HEK293 (cell line): ENCODE measurements at regions not wholly inside any gene's neighbourhood (a gene's known extent, or its start where the extent isn't known, plus 50 kb on each side); places are given as distances from the start of the nearest gene placed in this dataset.

Experiments
- CTCF ChIA-PET: fragments of 350-600 bp; formaldehyde crosslinking; extraction: SDS; loops from one replicate; lab custom pipeline; 2021; ENCODE audit warnings: antibody characterized with exemption; lab: Yijun Ruan, JAX
- POLR2A ChIA-PET: fragments of 300-600 bp; formaldehyde crosslinking; extraction: SDS; loops from one replicate; lab custom pipeline; 2020; ENCODE audit warnings: antibody characterized with exemption, inconsistent platforms; lab: Yijun Ruan, JAX
- H3K27ac ChIP-seq: fragments of 200-500 bp; sonication (Bioruptor generic); 2 replicates; pipeline ENCODE4 v1.5.1; 2014; ENCODE audit warnings: low read depth, low read length, control low read depth, inconsistent platforms; ENCODE audit errors: extremely low read depth
- H3K36me3 ChIP-seq, 2 experiments: fragments of 200-500 bp in 1 of 2; sonication (Bioruptor generic) in 1 of 2; 1 replicate in 1 of 2; 2 replicates in 1 of 2; pipeline ENCODE4 v1.5.1; 2014 to 2017; ENCODE audit warnings: inconsistent platforms in 2 of 2, low read length in 2 of 2; ENCODE audit not compliant: control insufficient read depth in 2 of 2, insufficient read depth in 1 of 2
- H3K4me1 ChIP-seq: fragments of 200-500 bp; sonication (Bioruptor generic); 2 replicates; pipeline ENCODE4 v1.5.1; 2014; ENCODE audit warnings: mild to moderate bottlenecking, low read length, inconsistent platforms; ENCODE audit not compliant: control insufficient read depth, insufficient read depth
- H3K4me3 ChIP-seq: 2 replicates; pipeline ENCODE4 v1.5.1; 2011; ENCODE audit warnings: low read depth, mild to moderate bottlenecking, control low read depth, low read length, moderate library complexity
- H3K9me3 ChIP-seq: fragments of 200-500 bp; sonication (Bioruptor generic); 2 replicates; pipeline ENCODE4 v1.5.1; 2014; ENCODE audit warnings: low read depth, low read length, inconsistent platforms; ENCODE audit not compliant: control insufficient read depth, insufficient read depth
- BCL11B ChIP-seq: fragments of 450-650 bp; formaldehyde crosslinking; IDR thresholded peaks from 2 replicates; pipeline ENCODE4 v1.5.1; 2016; ENCODE audit warnings: low read depth, missing biosample characterization, missing genetic modification characterization
- FEZF1 ChIP-seq: fragments of 450-650 bp; formaldehyde crosslinking; IDR thresholded peaks from 2 replicates; pipeline ENCODE4 v1.5.1; 2016; ENCODE audit warnings: missing biosample characterization, missing genetic modification characterization
- GLI2 ChIP-seq: fragments of 450-650 bp; formaldehyde crosslinking; IDR thresholded peaks from 2 replicates; pipeline ENCODE4; 2017; ENCODE audit warnings: missing biosample characterization, missing genetic modification characterization, low read depth, borderline replicate concordance
- GLIS2 ChIP-seq: fragments of 450-650 bp; formaldehyde crosslinking; IDR thresholded peaks from 2 replicates; pipeline ENCODE4 v1.5.1; 2016; ENCODE audit warnings: missing biosample characterization, missing genetic modification characterization
- KLF9 ChIP-seq: fragments of 450-650 bp; formaldehyde crosslinking; IDR thresholded peaks from 2 replicates; pipeline ENCODE4 v1.5.1; 2016; ENCODE audit warnings: missing biosample characterization, missing genetic modification characterization, low read depth
- SETDB1 ChIP-seq: IDR thresholded peaks from one replicate; pipeline ENCODE4 v1.6.1; 2017; ENCODE audit warnings: mild to moderate bottlenecking, low read length, moderate library complexity, mixed read lengths; ENCODE audit not compliant: insufficient read length
- SP7 ChIP-seq: fragments of 450-650 bp; formaldehyde crosslinking; IDR thresholded peaks from 2 replicates; pipeline ENCODE4 v1.5.1; 2016; ENCODE audit warnings: missing biosample characterization, missing genetic modification characterization
- ZBTB21 ChIP-seq: fragments of 450-650 bp; formaldehyde crosslinking; IDR thresholded peaks from 2 replicates; pipeline ENCODE4 v1.5.1; 2017; ENCODE audit warnings: missing biosample characterization, missing genetic modification characterization
- ZEB2 ChIP-seq: fragments of 450-650 bp; formaldehyde crosslinking; IDR thresholded peaks from 2 replicates; pipeline ENCODE4 v1.5.1; 2016; ENCODE audit warnings: missing biosample characterization, missing genetic modification characterization
- ZFHX2 ChIP-seq: fragments of 450-650 bp; formaldehyde crosslinking; conservative IDR thresholded peaks from 2 replicates; pipeline ENCODE4 v1.5.1; 2016; ENCODE audit warnings: missing biosample characterization, missing genetic modification characterization
- ZFP37 ChIP-seq: fragments of 450-650 bp; formaldehyde crosslinking; IDR thresholded peaks from 2 replicates; pipeline ENCODE4 v1.5.1; 2016; ENCODE audit warnings: missing biosample characterization, missing genetic modification characterization
- ZNF112 ChIP-seq: fragments of 450-650 bp; formaldehyde crosslinking; IDR thresholded peaks from 2 replicates; pipeline ENCODE4 v1.5.0; 2017; ENCODE audit warnings: missing biosample characterization, missing genetic modification characterization
- ZNF146 ChIP-seq: fragments of 450-650 bp; formaldehyde crosslinking; IDR thresholded peaks from 2 replicates; pipeline ENCODE4 v1.5.1; 2016; ENCODE audit warnings: missing biosample characterization, missing genetic modification characterization
- ZNF157 ChIP-seq: fragments of 450-650 bp; formaldehyde crosslinking; IDR thresholded peaks from 2 replicates; pipeline ENCODE4 v1.5.1; 2016; ENCODE audit warnings: missing biosample characterization, missing genetic modification characterization
- ZNF184 ChIP-seq: fragments of 450-650 bp; IDR thresholded peaks from 2 replicates; pipeline ENCODE4 v1.5.1; 2018; ENCODE audit warnings: missing biosample characterization, mild to moderate bottlenecking, missing genetic modification characterization
- ZNF248 ChIP-seq: fragments of 450-650 bp; formaldehyde crosslinking; IDR thresholded peaks from 2 replicates; pipeline ENCODE4 v1.5.1; 2017; ENCODE audit warnings: missing biosample characterization, missing genetic modification characterization
- ZNF366 ChIP-seq: fragments of 450-650 bp; formaldehyde crosslinking; conservative IDR thresholded peaks from 2 replicates; pipeline ENCODE4 v1.5.1; 2016; ENCODE audit warnings: missing biosample characterization, missing genetic modification characterization
- ZNF416 ChIP-seq: fragments of 450-650 bp; formaldehyde crosslinking; IDR thresholded peaks from 2 replicates; pipeline ENCODE4 v1.5.1; 2016; ENCODE audit warnings: missing biosample characterization, missing genetic modification characterization
- ZNF426 ChIP-seq: fragments of 450-650 bp; formaldehyde crosslinking; IDR thresholded peaks from 2 replicates; pipeline ENCODE4 v1.5.1; 2017; ENCODE audit warnings: missing biosample characterization, missing genetic modification characterization, mild to moderate bottlenecking, inconsistent platforms, moderate library complexity
- ZNF521 ChIP-seq: fragments of 450-650 bp; formaldehyde crosslinking; IDR thresholded peaks from 2 replicates; pipeline ENCODE4 v1.5.1; 2017; ENCODE audit warnings: missing biosample characterization, mild to moderate bottlenecking, missing genetic modification characterization
- ZNF585B ChIP-seq: fragments of 450-650 bp; formaldehyde crosslinking; IDR thresholded peaks from 2 replicates; pipeline ENCODE4 v1.5.1; 2016; ENCODE audit warnings: missing biosample characterization, missing genetic modification characterization
- ZNF701 ChIP-seq: fragments of 450-650 bp; formaldehyde crosslinking; IDR thresholded peaks from 2 replicates; pipeline ENCODE4 v1.5.1; 2016; ENCODE audit warnings: missing biosample characterization, missing genetic modification characterization
- ZXDB ChIP-seq: fragments of 450-650 bp; formaldehyde crosslinking; IDR thresholded peaks from 2 replicates; pipeline ENCODE4 v1.5.1; 2016; ENCODE audit warnings: missing biosample characterization, missing genetic modification characterization
- TF ChIP-seq, protein P1 (sequence below): fragments of 450-650 bp; formaldehyde crosslinking; IDR thresholded peaks from 2 replicates; pipeline ENCODE4 v1.5.1; 2016; ENCODE audit warnings: missing biosample characterization, missing genetic modification characterization
- TF ChIP-seq, protein P2 (sequence below): fragments of 450-650 bp; formaldehyde crosslinking; IDR thresholded peaks from 2 replicates; pipeline ENCODE4 v1.5.1; 2016; ENCODE audit warnings: missing biosample characterization, missing genetic modification characterization
- TF ChIP-seq, protein P3 (sequence below): fragments of 450-650 bp; formaldehyde crosslinking; IDR thresholded peaks from 2 replicates; pipeline ENCODE4 v1.5.1; 2017; ENCODE audit warnings: missing biosample characterization, mild to moderate bottlenecking, missing genetic modification characterization, moderate library complexity
- TF ChIP-seq, protein P4 (sequence below): fragments of 450-650 bp; formaldehyde crosslinking; IDR thresholded peaks from 2 replicates; pipeline ENCODE4 v1.5.1; 2016; ENCODE audit warnings: missing biosample characterization, missing genetic modification characterization
- TF ChIP-seq, protein P5 (sequence below): fragments of 450-650 bp; formaldehyde crosslinking; IDR thresholded peaks from 2 replicates; pipeline ENCODE4 v1.5.1; 2016; ENCODE audit warnings: missing biosample characterization, missing genetic modification characterization
- TF ChIP-seq, protein P6 (sequence below): IDR thresholded peaks from 2 replicates; pipeline ENCODE4 v1.6.1; 2011; ENCODE audit warnings: mild to moderate bottlenecking, low read depth, low read length, borderline replicate concordance
- TF ChIP-seq, protein P7 (sequence below): fragments of 450-650 bp; formaldehyde crosslinking; IDR thresholded peaks from 2 replicates; pipeline ENCODE4 v1.5.1; 2016; ENCODE audit warnings: missing biosample characterization, missing genetic modification characterization

DNA sequence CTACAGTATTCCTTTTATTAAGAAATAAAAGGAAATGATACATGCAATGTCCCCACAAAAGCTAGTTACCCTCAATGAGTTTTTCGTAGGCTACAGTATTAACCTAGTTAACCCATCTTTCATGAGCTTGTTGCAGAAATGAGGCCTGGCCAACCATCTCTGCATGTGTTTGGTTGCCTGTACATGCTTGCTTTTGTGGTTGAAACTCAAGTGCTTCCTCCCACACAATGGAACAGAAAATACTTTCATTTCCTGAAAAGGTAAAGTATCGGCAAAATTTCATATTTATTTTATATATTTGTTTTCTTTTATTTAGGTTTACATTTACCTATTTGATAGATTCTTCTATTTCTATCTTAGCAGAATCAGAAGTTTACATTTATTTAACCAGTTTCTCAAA, 214.6 kb upstream of the FAM241A start:
- no peak overlapping the region for H3K27ac ChIP-seq
- CTCF ChIA-PET: interaction anchor here (1.2 kb wide), 1 partner anchor 290 kb away, joined by 3 read pairs; no protein-coding TSS in a partner anchor
- POLR2A ChIA-PET: no interaction called here
- H3K36me3 ChIP-seq: no peaks in the 10 kb centered on the region
- no peak overlapping the region for H3K4me3 ChIP-seq
- no peaks in the 10 kb centered on the region for H3K9me3 ChIP-seq
- no peak for TF ChIP-seq ZEB2
- no peak for TF ChIP-seq ZNF184 (tag by site-specific recombination)
- TF ChIP-seq ZNF146 (tag by site-specific recombination): no peak
- no peak for TF ChIP-seq ZNF701 (tag by site-specific recombination)
- no peak for TF ChIP-seq ZNF585B
- TF ChIP-seq, protein P1, sequence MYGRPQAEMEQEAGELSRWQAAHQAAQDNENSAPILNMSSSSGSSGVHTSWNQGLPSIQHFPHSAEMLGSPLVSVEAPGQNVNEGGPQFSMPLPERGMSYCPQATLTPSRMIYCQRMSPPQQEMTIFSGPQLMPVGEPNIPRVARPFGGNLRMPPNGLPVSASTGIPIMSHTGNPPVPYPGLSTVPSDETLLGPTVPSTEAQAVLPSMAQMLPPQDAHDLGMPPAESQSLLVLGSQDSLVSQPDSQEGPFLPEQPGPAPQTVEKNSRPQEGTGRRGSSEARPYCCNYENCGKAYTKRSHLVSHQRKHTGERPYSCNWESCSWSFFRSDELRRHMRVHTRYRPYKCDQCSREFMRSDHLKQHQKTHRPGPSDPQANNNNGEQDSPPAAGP: no peak
- TF ChIP-seq FEZF1 (tag by site-specific recombination): no peak
- TF ChIP-seq, protein P2, sequence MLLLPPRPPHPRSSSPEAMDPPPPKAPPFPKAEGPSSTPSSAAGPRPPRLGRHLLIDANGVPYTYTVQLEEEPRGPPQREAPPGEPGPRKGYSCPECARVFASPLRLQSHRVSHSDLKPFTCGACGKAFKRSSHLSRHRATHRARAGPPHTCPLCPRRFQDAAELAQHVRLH (tag by site-specific recombination): no peak
- TF ChIP-seq KLF9: no peak
- no peak for TF ChIP-seq ZNF416 (tag by site-specific recombination)
- TF ChIP-seq ZFP37 (tag by site-specific recombination): no peak
- TF ChIP-seq, protein P3, sequence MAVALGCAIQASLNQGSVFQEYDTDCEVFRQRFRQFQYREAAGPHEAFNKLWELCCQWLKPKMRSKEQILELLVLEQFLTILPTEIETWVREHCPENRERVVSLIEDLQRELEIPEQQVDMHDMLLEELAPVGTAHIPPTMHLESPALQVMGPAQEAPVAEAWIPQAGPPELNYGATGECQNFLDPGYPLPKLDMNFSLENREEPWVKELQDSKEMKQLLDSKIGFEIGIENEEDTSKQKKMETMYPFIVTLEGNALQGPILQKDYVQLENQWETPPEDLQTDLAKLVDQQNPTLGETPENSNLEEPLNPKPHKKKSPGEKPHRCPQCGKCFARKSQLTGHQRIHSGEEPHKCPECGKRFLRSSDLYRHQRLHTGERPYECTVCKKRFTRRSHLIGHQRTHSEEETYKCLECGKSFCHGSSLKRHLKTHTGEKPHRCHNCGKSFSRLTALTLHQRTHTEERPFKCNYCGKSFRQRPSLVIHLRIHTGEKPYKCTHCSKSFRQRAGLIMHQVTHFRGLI (tag by site-specific recombination): no peak
- no peak for TF ChIP-seq ZFHX2 (tag by site-specific recombination)
- TF ChIP-seq ZXDB (tag by site-specific recombination): no peak
- TF ChIP-seq, protein P4, sequence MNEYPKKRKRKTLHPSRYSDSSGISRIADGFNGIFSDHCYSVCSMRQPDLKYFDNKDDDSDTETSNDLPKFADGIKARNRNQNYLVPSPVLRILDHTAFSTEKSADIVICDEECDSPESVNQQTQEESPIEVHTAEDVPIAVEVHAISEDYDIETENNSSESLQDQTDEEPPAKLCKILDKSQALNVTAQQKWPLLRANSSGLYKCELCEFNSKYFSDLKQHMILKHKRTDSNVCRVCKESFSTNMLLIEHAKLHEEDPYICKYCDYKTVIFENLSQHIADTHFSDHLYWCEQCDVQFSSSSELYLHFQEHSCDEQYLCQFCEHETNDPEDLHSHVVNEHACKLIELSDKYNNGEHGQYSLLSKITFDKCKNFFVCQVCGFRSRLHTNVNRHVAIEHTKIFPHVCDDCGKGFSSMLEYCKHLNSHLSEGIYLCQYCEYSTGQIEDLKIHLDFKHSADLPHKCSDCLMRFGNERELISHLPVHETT (tag by site-specific recombination): no peak
- no peak for TF ChIP-seq ZNF366
- TF ChIP-seq SP7 (tag by site-specific recombination): no peak
- no peak for TF ChIP-seq GLI2 (tag by site-specific recombination)
- no peak for TF ChIP-seq SETDB1
- TF ChIP-seq, protein P5, sequence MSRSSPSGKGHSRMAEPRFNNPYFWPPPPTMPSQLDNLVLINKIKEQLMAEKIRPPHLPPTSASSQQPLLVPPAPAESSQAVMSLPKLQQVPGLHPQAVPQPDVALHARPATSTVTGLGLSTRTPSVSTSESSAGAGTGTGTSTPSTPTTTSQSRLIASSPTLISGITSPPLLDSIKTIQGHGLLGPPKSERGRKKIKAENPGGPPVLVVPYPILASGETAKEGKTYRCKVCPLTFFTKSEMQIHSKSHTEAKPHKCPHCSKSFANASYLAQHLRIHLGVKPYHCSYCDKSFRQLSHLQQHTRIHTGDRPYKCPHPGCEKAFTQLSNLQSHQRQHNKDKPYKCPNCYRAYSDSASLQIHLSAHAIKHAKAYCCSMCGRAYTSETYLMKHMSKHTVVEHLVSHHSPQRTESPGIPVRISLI (tag by site-specific recombination): no peak
- no peaks in the 10 kb centered on the region for H3K4me1 ChIP-seq

DNA sequence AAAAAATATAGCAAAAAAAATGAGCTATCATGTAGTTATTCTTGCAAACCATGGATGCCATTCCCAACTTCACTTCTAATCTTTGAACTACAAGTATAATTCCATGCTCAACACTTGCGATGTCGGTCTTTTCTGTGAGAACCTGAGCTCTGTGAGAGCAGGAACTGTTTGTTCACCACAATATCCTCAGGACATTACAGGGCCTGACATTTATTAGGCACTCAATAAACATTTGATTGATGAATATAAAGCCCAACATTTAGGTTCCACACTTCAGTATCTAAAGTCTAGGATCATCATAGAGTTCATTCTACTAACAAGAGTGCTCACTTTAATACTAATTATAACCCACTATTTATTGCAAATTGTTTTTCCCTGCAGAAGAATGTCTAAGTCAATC, 211.6 kb upstream of the FAM241A start:
- no peaks in the 10 kb centered on the region for H3K4me1 ChIP-seq
- POLR2A ChIA-PET: no interaction called here
- CTCF ChIA-PET: interaction anchor here (0.6 to 0.9 kb wide), 2 partner anchors 77 to 79 kb away, joined by 3 to 4 read pairs; no protein-coding TSS in a partner anchor
- H3K9me3 ChIP-seq: no peaks in the 10 kb centered on the region
- no peak overlapping the region for H3K4me3 ChIP-seq
- H3K36me3 ChIP-seq: no peaks in the 10 kb centered on the region
- H3K27ac ChIP-seq: no peak overlapping the region
- TF ChIP-seq, protein P6, sequence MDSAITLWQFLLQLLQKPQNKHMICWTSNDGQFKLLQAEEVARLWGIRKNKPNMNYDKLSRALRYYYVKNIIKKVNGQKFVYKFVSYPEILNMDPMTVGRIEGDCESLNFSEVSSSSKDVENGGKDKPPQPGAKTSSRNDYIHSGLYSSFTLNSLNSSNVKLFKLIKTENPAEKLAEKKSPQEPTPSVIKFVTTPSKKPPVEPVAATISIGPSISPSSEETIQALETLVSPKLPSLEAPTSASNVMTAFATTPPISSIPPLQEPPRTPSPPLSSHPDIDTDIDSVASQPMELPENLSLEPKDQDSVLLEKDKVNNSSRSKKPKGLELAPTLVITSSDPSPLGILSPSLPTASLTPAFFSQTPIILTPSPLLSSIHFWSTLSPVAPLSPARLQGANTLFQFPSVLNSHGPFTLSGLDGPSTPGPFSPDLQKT: no peak
- TF ChIP-seq ZNF426 (tag by site-specific recombination): no peak
- TF ChIP-seq ZNF112 (tag by site-specific recombination): no peak
- TF ChIP-seq BCL11B (tag by site-specific recombination): no peak
- no peak for TF ChIP-seq ZNF248 (tag by site-specific recombination)
- no peak for TF ChIP-seq ZBTB21 (tag by site-specific recombination)
- TF ChIP-seq ZNF521 (tag by site-specific recombination): no peak
- TF ChIP-seq GLIS2: no peak
- TF ChIP-seq, protein P7, sequence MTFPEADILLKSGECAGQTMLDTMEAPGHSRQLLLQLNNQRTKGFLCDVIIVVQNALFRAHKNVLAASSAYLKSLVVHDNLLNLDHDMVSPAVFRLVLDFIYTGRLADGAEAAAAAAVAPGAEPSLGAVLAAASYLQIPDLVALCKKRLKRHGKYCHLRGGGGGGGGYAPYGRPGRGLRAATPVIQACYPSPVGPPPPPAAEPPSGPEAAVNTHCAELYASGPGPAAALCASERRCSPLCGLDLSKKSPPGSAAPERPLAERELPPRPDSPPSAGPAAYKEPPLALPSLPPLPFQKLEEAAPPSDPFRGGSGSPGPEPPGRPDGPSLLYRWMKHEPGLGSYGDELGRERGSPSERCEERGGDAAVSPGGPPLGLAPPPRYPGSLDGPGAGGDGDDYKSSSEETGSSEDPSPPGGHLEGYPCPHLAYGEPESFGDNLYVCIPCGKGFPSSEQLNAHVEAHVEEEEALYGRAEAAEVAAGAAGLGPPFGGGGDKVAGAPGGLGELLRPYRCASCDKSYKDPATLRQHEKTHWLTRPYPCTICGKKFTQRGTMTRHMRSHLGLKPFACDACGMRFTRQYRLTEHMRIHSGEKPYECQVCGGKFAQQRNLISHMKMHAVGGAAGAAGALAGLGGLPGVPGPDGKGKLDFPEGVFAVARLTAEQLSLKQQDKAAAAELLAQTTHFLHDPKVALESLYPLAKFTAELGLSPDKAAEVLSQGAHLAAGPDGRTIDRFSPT (tag by site-specific recombination): no peak
- TF ChIP-seq ZNF157 (tag by site-specific recombination): no peak
